IgD-negative memory B cell (primary cell): ENCODE measurements at regions not wholly inside any gene's neighbourhood (a gene's known extent, or its start where the extent isn't known, plus 50 kb on each side); places are given as distances from the start of the nearest gene placed in this dataset.

Source experiments
- H3K27ac Mint-ChIP-seq, 3 donors: one replicate each; pipeline ENCODE4 v1.8.0; 2020 to 2022; ENCODE audit warnings: mild to moderate bottlenecking in 3 of 3, mixed read lengths in 3 of 3, moderate library complexity in 1 of 3
- H3K27me3 Mint-ChIP-seq: one replicate; pipeline ENCODE4 v1.8.0; 2021; ENCODE audit warnings: mixed read lengths
- H3K36me3 Mint-ChIP-seq: one replicate; pipeline ENCODE4 v1.8.0; 2020; ENCODE audit warnings: mild to moderate bottlenecking, mixed read lengths
- H3K4me1 Mint-ChIP-seq, 3 donors: one replicate each; pipeline ENCODE4 v1.8.0; 2020 to 2022; ENCODE audit warnings: mixed read lengths in 3 of 3, mild to moderate bottlenecking in 1 of 3
- H3K4me3 Mint-ChIP-seq, 4 donors: one replicate each; pipeline ENCODE4 v1.8.0; 2020 to 2022; ENCODE audit warnings: mild to moderate bottlenecking in 4 of 4, mixed read lengths in 4 of 4, moderate library complexity in 3 of 4
- H3K9me3 Mint-ChIP-seq, 3 donors: one replicate each; pipeline ENCODE4 v1.8.0; 2020 to 2021; ENCODE audit warnings: mixed read lengths in 3 of 3, mild to moderate bottlenecking in 1 of 3

GRCh38 chr1:106678279-106679050, 378.0 kb upstream of the PRMT6 start:
- Mint-ChIP-seq H3K4me3 (no peak overlapping the region), H3K27ac (no peak overlapping the region), H3K4me1 (no peaks in the 10 kb centered on the region), H3K9me3 (peaks cover 0 to 2% (median 0%) of the 10 kb centered on the region in 3 donors), H3K36me3 (no peaks in the 10 kb centered on the region), H3K27me3 (no peaks in the 10 kb centered on the region)

- no peak overlapping the region for H3K27ac Mint-ChIP-seq
- no peaks in the 10 kb centered on the region for H3K36me3 Mint-ChIP-seq
- no peaks in the 10 kb centered on the region for H3K4me1 Mint-ChIP-seq
- H3K27me3 Mint-ChIP-seq: no peaks in the 10 kb centered on the region
- H3K4me3 Mint-ChIP-seq: no peak overlapping the region
- H3K9me3 Mint-ChIP-seq: no peaks in the 10 kb centered on the region
These were observed 376.3 kb upstream of the PRMT6 start for GRCh38 chr1:106680216-106680615.

- Mint-ChIP-seq H3K4me3 (no peak overlapping the region), H3K27ac (no peak overlapping the region), H3K4me1 (no peaks in the 10 kb centered on the region), H3K27me3 (no peaks in the 10 kb centered on the region), H3K9me3 (no peaks in the 10 kb centered on the region), H3K36me3 (no peaks in the 10 kb centered on the region)
These were observed 375.6 kb upstream of the PRMT6 start for GRCh38 chr1:106680776-106681344.

- H3K4me3 Mint-ChIP-seq: no peak overlapping the region
- no peaks in the 10 kb centered on the region for H3K4me1 Mint-ChIP-seq
- no peaks in the 10 kb centered on the region for H3K36me3 Mint-ChIP-seq
- peaks cover 0 to 2% (median 0%) of the 10 kb centered on the region in 3 donors for H3K9me3 Mint-ChIP-seq
- no peak overlapping the region for H3K27ac Mint-ChIP-seq
- no peaks in the 10 kb centered on the region for H3K27me3 Mint-ChIP-seq
These were observed 374.4 kb upstream of the PRMT6 start for GRCh38 chr1:106681939-106682522.

- Mint-ChIP-seq H3K36me3 (no peaks in the 10 kb centered on the region), H3K4me1 (no peaks in the 10 kb centered on the region), H3K27me3 (no peaks in the 10 kb centered on the region), H3K4me3 (no peak overlapping the region), H3K27ac (no peak overlapping the region), H3K9me3 (peaks cover 0 to 2% (median 0%) of the 10 kb centered on the region in 3 donors)
These were observed 368.0 kb upstream of the PRMT6 start for GRCh38 chr1:106688446-106688845.

- Mint-ChIP-seq H3K9me3 (peaks cover 0 to 2% (median 1%) of the 10 kb centered on the region in 3 donors), H3K27ac (no peak overlapping the region), H3K4me1 (no peaks in the 10 kb centered on the region), H3K36me3 (peaks cover 2% of the 10 kb centered on the region), H3K27me3 (no peaks in the 10 kb centered on the region), H3K4me3 (no peak overlapping the region)
These were observed 357.8 kb upstream of the PRMT6 start for GRCh38 chr1:106698660-106699059.

- no peak overlapping the region for H3K4me3 Mint-ChIP-seq
- no peak overlapping the region for H3K27ac Mint-ChIP-seq
- no peaks in the 10 kb centered on the region for H3K27me3 Mint-ChIP-seq
- H3K9me3 Mint-ChIP-seq: peaks cover 0 to 2% (median 1%) of the 10 kb centered on the region in 3 donors
- H3K36me3 Mint-ChIP-seq: peaks cover 2% of the 10 kb centered on the region
- no peaks in the 10 kb centered on the region for H3K4me1 Mint-ChIP-seq
These were observed 357.0 kb upstream of the PRMT6 start for GRCh38 chr1:106699433-106699832.

- H3K27ac Mint-ChIP-seq: no peak overlapping the region
- H3K27me3 Mint-ChIP-seq: no peaks in the 10 kb centered on the region
- no peak overlapping the region for H3K4me3 Mint-ChIP-seq
- no peaks in the 10 kb centered on the region for H3K4me1 Mint-ChIP-seq
- H3K9me3 Mint-ChIP-seq: peaks cover 0 to 4% (median 1%) of the 10 kb centered on the region in 3 donors
- H3K36me3 Mint-ChIP-seq: peaks cover 2% of the 10 kb centered on the region
These were observed 356.3 kb upstream of the PRMT6 start for GRCh38 chr1:106700211-106700610.

- no peak overlapping the region for H3K27ac Mint-ChIP-seq
- no peaks in the 10 kb centered on the region for H3K4me1 Mint-ChIP-seq
- H3K27me3 Mint-ChIP-seq: no peaks in the 10 kb centered on the region
- peaks cover 2% of the 10 kb centered on the region for H3K36me3 Mint-ChIP-seq
- H3K4me3 Mint-ChIP-seq: no peak overlapping the region
- H3K9me3 Mint-ChIP-seq: peaks cover 4 to 9% (median 5%) of the 10 kb centered on the region in 3 donors
These were observed 350.5 kb upstream of the PRMT6 start for GRCh38 chr1:106705971-106706370.

- Mint-ChIP-seq H3K4me3 (no peak overlapping the region), H3K27ac (no peak overlapping the region), H3K4me1 (no peaks in the 10 kb centered on the region), H3K27me3 (peaks cover 3% of the 10 kb centered on the region), H3K9me3 (peaks cover 0 to 2% (median 0%) of the 10 kb centered on the region in 3 donors), H3K36me3 (no peaks in the 10 kb centered on the region)
These were observed 338.9 kb upstream of the PRMT6 start for GRCh38 chr1:106717591-106717990.

- H3K27me3 Mint-ChIP-seq: peaks cover 4% of the 10 kb centered on the region
- H3K4me3 Mint-ChIP-seq: no peak overlapping the region
- no peaks in the 10 kb centered on the region for H3K36me3 Mint-ChIP-seq
- peaks cover 0 to 6% (median 3%) of the 10 kb centered on the region in 3 donors for H3K9me3 Mint-ChIP-seq
- H3K27ac Mint-ChIP-seq: peak overlapping the region in 1 of 3 donors; percentile 36
- H3K4me1 Mint-ChIP-seq: peaks cover 0 to 1% (median 0%) of the 10 kb centered on the region in 3 donors
These were observed 334.7 kb upstream of the PRMT6 start for GRCh38 chr1:106721790-106722189.

GRCh38 chr1:106722466-106722865, 334.0 kb upstream of the PRMT6 start:
- no peak overlapping the region for H3K27ac Mint-ChIP-seq
- H3K9me3 Mint-ChIP-seq: peaks cover 0 to 6% (median 3%) of the 10 kb centered on the region in 3 donors
- H3K36me3 Mint-ChIP-seq: no peaks in the 10 kb centered on the region
- peaks cover 4% of the 10 kb centered on the region for H3K27me3 Mint-ChIP-seq
- no peak overlapping the region for H3K4me3 Mint-ChIP-seq
- H3K4me1 Mint-ChIP-seq: peaks cover 0 to 1% (median 0%) of the 10 kb centered on the region in 3 donors

- H3K27ac Mint-ChIP-seq: no peak overlapping the region
- H3K9me3 Mint-ChIP-seq: peaks cover 0 to 6% (median 3%) of the 10 kb centered on the region in 3 donors
- H3K27me3 Mint-ChIP-seq: peaks cover 4% of the 10 kb centered on the region
- no peaks in the 10 kb centered on the region for H3K36me3 Mint-ChIP-seq
- no peak overlapping the region for H3K4me3 Mint-ChIP-seq
- H3K4me1 Mint-ChIP-seq: peaks cover 0 to 1% (median 0%) of the 10 kb centered on the region in 3 donors
These were observed 329.3 kb upstream of the PRMT6 start for GRCh38 chr1:106727171-106727570.

GRCh38 chr1:106746448-106747085, 309.9 kb upstream of the PRMT6 start:
- peaks cover 0 to 6% (median 1%) of the 10 kb centered on the region in 3 donors for H3K4me1 Mint-ChIP-seq
- peaks cover 0 to 2% (median 0%) of the 10 kb centered on the region in 3 donors for H3K9me3 Mint-ChIP-seq
- H3K36me3 Mint-ChIP-seq: no peaks in the 10 kb centered on the region
- no peak overlapping the region for H3K27ac Mint-ChIP-seq
- no peak overlapping the region for H3K4me3 Mint-ChIP-seq
- peaks cover 3% of the 10 kb centered on the region for H3K27me3 Mint-ChIP-seq

GRCh38 chr1:106747232-106747631, 309.2 kb upstream of the PRMT6 start:
- Mint-ChIP-seq H3K4me3 (no peak overlapping the region), H3K4me1 (peaks cover 0 to 6% (median 1%) of the 10 kb centered on the region in 3 donors), H3K36me3 (no peaks in the 10 kb centered on the region), H3K27me3 (peaks cover 3% of the 10 kb centered on the region), H3K9me3 (peaks cover 0 to 2% (median 0%) of the 10 kb centered on the region in 3 donors), H3K27ac (no peak overlapping the region)
